Erythroblast (primary cell): ENCODE measurements at regions not wholly inside any gene's neighbourhood (a gene's known extent, or its start where the extent isn't known, plus 50 kb on each side); places are given as distances from the start of the nearest gene placed in this dataset.

Source experiments
- GATA1 ChIP-seq: IDR thresholded peaks from 2 replicates; pipeline ENCODE4 v1.6.1; 2011; ENCODE audit warnings: low read depth, mild to moderate bottlenecking, control low read depth, low read length, moderate library complexity
- POLR2A ChIP-seq: IDR thresholded peaks from 2 replicates; pipeline ENCODE4 v1.6.1; 2011; ENCODE audit warnings: mild to moderate bottlenecking, low read length

GRCh38 chr2:193566886-193567285 is 1372.2 kb upstream of the TMEFF2 start:
- TF ChIP-seq POLR2A (no peak), GATA1 (no peak)
